ENCODE measurements at regions not wholly inside any gene's neighbourhood (a gene's known extent, or its start where the extent isn't known, plus 50 kb on each side); places are given as distances from the start of the nearest gene placed in this dataset.

DNA sequence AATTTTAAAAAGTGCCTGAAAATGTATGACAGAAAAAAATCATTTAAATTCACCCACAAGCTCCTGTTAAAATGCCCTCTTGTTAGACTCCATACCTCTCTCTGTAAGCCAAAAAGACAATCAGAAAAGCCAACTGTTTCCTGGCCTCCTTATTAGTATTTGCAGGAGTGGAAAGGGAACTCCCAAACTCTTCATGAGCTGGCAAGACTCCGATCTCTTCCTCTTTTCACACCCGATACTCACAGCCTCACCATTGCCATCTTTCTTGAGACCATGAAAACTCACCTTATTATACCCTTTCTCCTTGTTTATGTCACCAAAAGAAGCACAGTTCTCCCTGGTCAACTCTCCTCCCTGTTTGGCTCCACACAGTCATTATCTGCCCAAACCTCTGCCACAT is 197.8 kb downstream of the DMAC1 start:
- Histone ChIP-seq H3K36me3 (ENCODE audit: insufficient read depth, low read length) (no peaks in the 10 kb centered on the region), H3K4me1 (ENCODE audit: insufficient read depth, low read length) (no peaks in the 10 kb centered on the region), H2AFZ (ENCODE audit: low read depth, low read length) (no peak overlapping the region), H3K27me3 (ENCODE audit: insufficient read depth, low read length) (no peaks in the 10 kb centered on the region), H3K27ac (ENCODE audit: low read depth, low read length) (no peak overlapping the region), H4K20me1 (ENCODE audit: insufficient read depth, low read length) (no peaks in the 10 kb centered on the region), H3K9me3 (ENCODE audit: insufficient read depth, low read depth, low read length) (no peaks in the 10 kb centered on the region), H3K4me2 (ENCODE audit: low read length) (no peak overlapping the region), H3K4me3 (ENCODE audit: insufficient read depth, low read depth, low read length) (no peak overlapping the region), H3K79me2 (ENCODE audit: insufficient read depth, low read length) (no peaks in the 10 kb centered on the region), H3K9ac (ENCODE audit: low read length) (no peak overlapping the region)
- H3K36me3 Mint-ChIP-seq (ENCODE audit: low read depth, unreplicated experiment) = no peaks in the 10 kb centered on the region
- TF ChIP-seq, protein P1, sequence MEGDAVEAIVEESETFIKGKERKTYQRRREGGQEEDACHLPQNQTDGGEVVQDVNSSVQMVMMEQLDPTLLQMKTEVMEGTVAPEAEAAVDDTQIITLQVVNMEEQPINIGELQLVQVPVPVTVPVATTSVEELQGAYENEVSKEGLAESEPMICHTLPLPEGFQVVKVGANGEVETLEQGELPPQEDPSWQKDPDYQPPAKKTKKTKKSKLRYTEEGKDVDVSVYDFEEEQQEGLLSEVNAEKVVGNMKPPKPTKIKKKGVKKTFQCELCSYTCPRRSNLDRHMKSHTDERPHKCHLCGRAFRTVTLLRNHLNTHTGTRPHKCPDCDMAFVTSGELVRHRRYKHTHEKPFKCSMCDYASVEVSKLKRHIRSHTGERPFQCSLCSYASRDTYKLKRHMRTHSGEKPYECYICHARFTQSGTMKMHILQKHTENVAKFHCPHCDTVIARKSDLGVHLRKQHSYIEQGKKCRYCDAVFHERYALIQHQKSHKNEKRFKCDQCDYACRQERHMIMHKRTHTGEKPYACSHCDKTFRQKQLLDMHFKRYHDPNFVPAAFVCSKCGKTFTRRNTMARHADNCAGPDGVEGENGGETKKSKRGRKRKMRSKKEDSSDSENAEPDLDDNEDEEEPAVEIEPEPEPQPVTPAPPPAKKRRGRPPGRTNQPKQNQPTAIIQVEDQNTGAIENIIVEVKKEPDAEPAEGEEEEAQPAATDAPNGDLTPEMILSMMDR (IDR thresholded peaks at IDR 0.05; ENCODE audit: insufficient read depth, low read depth, low read length) = no peak
- TF ChIP-seq EZH2 (IDR thresholded peaks at IDR 0.05; ENCODE audit: insufficient read depth, low read length) = no peak
- no peak overlapping the region for H3K4me3 Mint-ChIP-seq (ENCODE audit: unreplicated experiment)
- H3K27ac Mint-ChIP-seq (ENCODE audit: unreplicated experiment) = no peak overlapping the region
- DNase-seq (ENCODE audit: low read depth) (no peak), FAIRE-seq (no peak)
- H3K27me3 Mint-ChIP-seq (ENCODE audit: low read depth, unreplicated experiment) = no peaks in the 10 kb centered on the region
- peaks cover 2% of the 10 kb centered on the region for H3K4me1 Mint-ChIP-seq (ENCODE audit: low read depth, unreplicated experiment)
- no peaks in the 10 kb centered on the region for H3K9me3 Mint-ChIP-seq (ENCODE audit: unreplicated experiment)

DNA sequence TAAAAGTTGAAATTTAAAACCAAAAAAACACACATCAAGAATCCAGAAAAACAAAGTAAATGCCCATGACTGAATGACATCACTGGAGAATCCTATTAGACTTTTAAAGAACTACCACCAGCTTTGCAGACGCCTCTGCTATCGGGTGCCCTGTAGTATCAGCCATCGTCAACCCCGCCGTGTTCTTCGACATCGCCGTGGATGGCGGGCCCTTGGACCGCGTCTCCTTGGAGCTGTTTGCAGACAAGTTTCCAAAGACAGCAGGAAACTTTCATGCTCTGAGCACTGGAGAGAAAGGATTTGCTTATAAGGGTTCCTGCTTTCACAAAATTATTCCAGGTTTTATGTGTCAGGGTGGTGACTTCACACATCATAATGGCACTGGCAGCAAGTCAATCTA is 201.9 kb downstream of the DMAC1 start:
- no peaks in the 10 kb centered on the region for H3K27me3 ChIP-seq (ENCODE audit: insufficient read depth, low read length)
- Mint-ChIP-seq H3K4me1 (ENCODE audit: low read depth, unreplicated experiment) (no peaks in the 10 kb centered on the region), H3K27me3 (ENCODE audit: low read depth, unreplicated experiment) (no peaks in the 10 kb centered on the region), H3K9me3 (ENCODE audit: unreplicated experiment) (no peaks in the 10 kb centered on the region), H3K36me3 (ENCODE audit: low read depth, unreplicated experiment) (no peaks in the 10 kb centered on the region), H3K4me3 (ENCODE audit: unreplicated experiment) (no peak overlapping the region), H3K27ac (ENCODE audit: unreplicated experiment) (no peak overlapping the region)
- H3K79me2 ChIP-seq (ENCODE audit: insufficient read depth, low read length) = no peaks in the 10 kb centered on the region
- no peak overlapping the region for H3K9ac ChIP-seq (ENCODE audit: low read length)
- no peak for TF ChIP-seq EZH2 (IDR thresholded peaks at IDR 0.05; ENCODE audit: insufficient read depth, low read length)
- TF ChIP-seq, protein P1 (IDR thresholded peaks at IDR 0.05; ENCODE audit: insufficient read depth, low read depth, low read length) = no peak
- no peaks in the 10 kb centered on the region for H3K9me3 ChIP-seq (ENCODE audit: insufficient read depth, low read depth, low read length)
- no peaks in the 10 kb centered on the region for H3K4me1 ChIP-seq (ENCODE audit: insufficient read depth, low read length)
- no peak overlapping the region for H3K27ac ChIP-seq (ENCODE audit: low read depth, low read length)
- H3K36me3 ChIP-seq (ENCODE audit: insufficient read depth, low read length) = no peaks in the 10 kb centered on the region
- no peak overlapping the region for H3K4me2 ChIP-seq (ENCODE audit: low read length)
- H2AFZ ChIP-seq (ENCODE audit: low read depth, low read length) = no peak overlapping the region
- no peaks in the 10 kb centered on the region for H4K20me1 ChIP-seq (ENCODE audit: insufficient read depth, low read length)
- H3K4me3 ChIP-seq (ENCODE audit: insufficient read depth, low read depth, low read length) = no peak overlapping the region
- FAIRE-seq (no peak), DNase-seq (ENCODE audit: low read depth) (no peak)

DNA sequence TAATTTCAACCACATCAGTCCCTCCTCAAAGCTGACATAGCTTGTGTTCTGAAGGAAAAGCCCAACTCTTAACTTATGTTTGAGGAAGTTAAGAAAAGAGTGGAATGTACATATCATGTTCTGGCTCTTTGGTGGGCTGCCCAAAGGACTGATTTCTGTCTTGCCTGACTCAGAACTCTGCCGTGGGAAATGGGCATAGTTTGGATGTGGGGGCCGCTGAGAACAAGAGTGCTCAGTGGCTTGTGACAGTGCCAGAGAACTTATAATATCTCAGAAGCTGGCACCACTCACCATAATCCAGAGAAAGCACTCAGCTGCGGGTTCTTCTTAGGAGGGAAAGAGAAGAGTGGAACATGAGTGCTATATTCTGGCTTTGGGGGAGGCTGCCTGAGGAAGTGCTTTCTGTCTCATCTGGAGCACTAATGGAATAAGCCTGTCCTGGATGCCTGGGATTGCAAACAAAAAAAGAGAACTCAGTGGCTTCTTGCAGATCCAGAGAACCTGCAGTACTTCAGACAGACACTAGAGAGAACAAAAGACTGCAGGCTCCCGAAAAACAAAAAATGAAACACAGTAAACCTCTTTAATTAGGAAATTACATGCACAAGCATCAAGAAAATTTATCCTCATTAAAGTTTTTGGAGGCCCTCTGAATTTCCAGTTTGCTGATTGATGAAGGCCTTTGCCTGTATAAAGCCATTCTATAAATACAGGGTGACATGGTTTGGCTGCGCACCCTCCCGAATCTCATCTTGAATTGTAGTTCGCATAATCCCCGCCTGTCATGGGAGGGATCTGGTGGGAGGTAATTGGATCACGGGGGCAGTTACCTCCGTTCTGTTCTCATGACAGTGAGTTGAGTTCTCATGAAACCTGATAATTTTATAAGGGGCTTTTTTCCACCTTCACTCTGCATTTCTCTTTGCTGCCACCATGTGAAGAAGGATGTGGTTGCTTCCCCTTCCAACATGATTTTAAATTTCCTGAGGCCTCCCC is 207.0 kb downstream of the DMAC1 start:
- H3K27me3 ChIP-seq (ENCODE audit: insufficient read depth, low read length) = no peaks in the 10 kb centered on the region
- H3K4me3 ChIP-seq (ENCODE audit: insufficient read depth, low read depth, low read length) = no peak overlapping the region
- Mint-ChIP-seq H3K4me3 (ENCODE audit: unreplicated experiment) (no peak overlapping the region), H3K9me3 (ENCODE audit: unreplicated experiment) (no peaks in the 10 kb centered on the region), H3K27me3 (ENCODE audit: low read depth, unreplicated experiment) (no peaks in the 10 kb centered on the region), H3K4me1 (ENCODE audit: low read depth, unreplicated experiment) (no peaks in the 10 kb centered on the region), H3K36me3 (ENCODE audit: low read depth, unreplicated experiment) (no peaks in the 10 kb centered on the region), H3K27ac (ENCODE audit: unreplicated experiment) (no peak overlapping the region)
- H2AFZ ChIP-seq (ENCODE audit: low read depth, low read length) = no peak overlapping the region
- TF ChIP-seq, protein P1 (IDR thresholded peaks at IDR 0.05; ENCODE audit: insufficient read depth, low read depth, low read length) = no peak
- no peak for TF ChIP-seq EZH2 (IDR thresholded peaks at IDR 0.05; ENCODE audit: insufficient read depth, low read length)
- no peaks in the 10 kb centered on the region for H4K20me1 ChIP-seq (ENCODE audit: insufficient read depth, low read length)
- no peak overlapping the region for H3K4me2 ChIP-seq (ENCODE audit: low read length)
- H3K36me3 ChIP-seq (ENCODE audit: insufficient read depth, low read length) = no peaks in the 10 kb centered on the region
- H3K9ac ChIP-seq (ENCODE audit: low read length) = no peak overlapping the region
- H3K79me2 ChIP-seq (ENCODE audit: insufficient read depth, low read length) = no peaks in the 10 kb centered on the region
- FAIRE-seq (no peak), DNase-seq (ENCODE audit: low read depth) (no peak)
- H3K27ac ChIP-seq (ENCODE audit: low read depth, low read length) = no peak overlapping the region
- no peaks in the 10 kb centered on the region for H3K9me3 ChIP-seq (ENCODE audit: insufficient read depth, low read depth, low read length)
- H3K4me1 ChIP-seq (ENCODE audit: insufficient read depth, low read length) = no peaks in the 10 kb centered on the region

Measured in astrocyte (in vitro differentiated cells and primary cell).